ENCODE measurements at regions not wholly inside any gene's neighbourhood (a gene's known extent, or its start where the extent isn't known, plus 50 kb on each side); places are given as distances from the start of the nearest gene placed in this dataset.
"Not testable (repeated sequence)": the region's sequence is repeated elsewhere in the genome, so short reads cannot be mapped to it uniquely, and the experiment has no call there.

- DNase-seq = not testable (repeated sequence)
These were observed 57.0 kb upstream of the NEUROD1 start for GRCh38 chr2:181737302-181737701.

GRCh38 chr2:181738074-181738473 is 57.8 kb upstream of the NEUROD1 start:
- peak; percentile 19 for DNase-seq

GRCh38 chr2:181738563-181738962 is 58.2 kb upstream of the NEUROD1 start:
- no peak for DNase-seq

- no peak for DNase-seq
These were observed 61.4 kb upstream of the NEUROD1 start for GRCh38 chr2:181741756-181742155.

- no peak for DNase-seq
These were observed 62.0 kb upstream of the NEUROD1 start for GRCh38 chr2:181742361-181742760.

- peak; percentile 81 for DNase-seq
These were observed 62.8 kb upstream of the NEUROD1 start for GRCh38 chr2:181742922-181743722.

- DNase-seq = no peak
These were observed 63.4 kb upstream of the NEUROD1 start for GRCh38 chr2:181743723-181744031.

GRCh38 chr2:181745796-181746540 is 65.7 kb upstream of the NEUROD1 start:
- DNase-seq = no peak

- DNase-seq = no peak
These were observed 66.5 kb upstream of the NEUROD1 start for GRCh38 chr2:181746844-181747243.

GRCh38 chr2:181750305-181750704 is 70.0 kb upstream of the NEUROD1 start:
- no peak for DNase-seq

GRCh38 chr2:181751266-181752030 is 71.1 kb upstream of the NEUROD1 start:
- no peak for DNase-seq

- peak; percentile 50 for DNase-seq
These were observed 72.0 kb upstream of the NEUROD1 start for GRCh38 chr2:181752301-181752700.

GRCh38 chr2:181753686-181754085 is 73.4 kb upstream of the NEUROD1 start:
- no peak for DNase-seq

GRCh38 chr2:181754105-181754504 is 73.8 kb upstream of the NEUROD1 start:
- no peak for DNase-seq

- DNase-seq = no peak
These were observed 74.9 kb upstream of the NEUROD1 start for GRCh38 chr2:181755181-181755580.

- DNase-seq = peak; percentile 46
These were observed 80.2 kb upstream of the NEUROD1 start for GRCh38 chr2:181760521-181760920.

GRCh38 chr2:181761175-181761574 is 80.9 kb upstream of the NEUROD1 start:
- DNase-seq = no peak

GRCh38 chr2:181762000-181762399 is 81.7 kb upstream of the NEUROD1 start:
- no peak for DNase-seq

GRCh38 chr2:181762848-181763247 is 82.5 kb upstream of the NEUROD1 start:
- DNase-seq = no peak

- DNase-seq = no peak
These were observed 83.1 kb upstream of the NEUROD1 start for GRCh38 chr2:181763423-181763822.

GRCh38 chr2:181764095-181764963 is 84.0 kb upstream of the NEUROD1 start:
- DNase-seq = peak; percentile 75

- no peak for DNase-seq
These were observed 85.8 kb upstream of the NEUROD1 start for GRCh38 chr2:181766129-181766528.

GRCh38 chr2:181770150-181770549 is 89.8 kb upstream of the NEUROD1 start:
- DNase-seq = no peak

Measured in OCI-M1 (cell line).